HUES48 (cell line): ENCODE measurements at regions not wholly inside any gene's neighbourhood (a gene's known extent, or its start where the extent isn't known, plus 50 kb on each side); places are given as distances from the start of the nearest gene placed in this dataset.

Experiments
- H3K27ac ChIP-seq: one replicate; pipeline ENCODE4 v1.7.0; 2013; ENCODE audit warnings: low read depth, low read length, inconsistent platforms
- H3K27me3 ChIP-seq: 2 replicates; pipeline ENCODE4 v1.6.1; 2013; ENCODE audit warnings: mild to moderate bottlenecking, low read length; ENCODE audit not compliant: control insufficient read depth, insufficient read depth
- H3K36me3 ChIP-seq: 2 replicates; pipeline ENCODE4 v1.6.1; 2013; ENCODE audit warnings: low read length; ENCODE audit not compliant: control insufficient read depth, insufficient read depth
- H3K4me1 ChIP-seq: 2 replicates; pipeline ENCODE4 v1.6.1; 2013; ENCODE audit warnings: mild to moderate bottlenecking, low read length; ENCODE audit not compliant: control insufficient read depth, insufficient read depth
- H3K4me3 ChIP-seq: 2 replicates; pipeline ENCODE4 v1.5.1; 2013; ENCODE audit warnings: mild to moderate bottlenecking, low read depth, low read length
- H3K9ac ChIP-seq: 2 replicates; pipeline ENCODE4 v1.6.1; 2013; ENCODE audit warnings: mild to moderate bottlenecking, low read depth, low read length, moderate library complexity
- H3K9me3 ChIP-seq: 2 replicates; pipeline ENCODE4 v1.6.1; 2013; ENCODE audit warnings: low read length; ENCODE audit not compliant: control insufficient read depth, insufficient read depth

DNA sequence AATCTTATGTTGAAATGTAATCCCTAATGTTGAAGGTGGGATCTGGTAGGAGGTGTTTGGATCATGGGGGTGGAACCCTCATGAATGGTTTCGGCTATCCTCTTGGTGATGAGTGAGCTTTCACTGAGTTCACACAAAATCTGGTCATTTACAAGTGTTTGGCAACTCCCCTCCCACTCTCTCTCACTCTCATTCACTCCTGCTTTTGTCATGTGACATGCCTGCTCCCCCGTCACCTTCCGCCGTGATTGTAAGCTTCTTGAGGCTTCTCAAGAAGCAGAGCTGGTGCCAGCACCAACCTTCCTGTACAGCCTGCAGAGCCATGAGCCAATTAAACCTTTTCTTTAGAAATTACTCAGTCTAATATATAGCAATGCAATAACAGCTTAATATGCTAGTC, 245.4 kb downstream of the BMP4 start:
- Histone ChIP-seq H3K9me3 (no peaks in the 10 kb centered on the region), H3K4me1 (no peaks in the 10 kb centered on the region), H3K36me3 (no peaks in the 10 kb centered on the region), H3K4me3 (no peak overlapping the region), H3K9ac (no peak overlapping the region), H3K27ac (no peak overlapping the region), H3K27me3 (no peaks in the 10 kb centered on the region)

DNA sequence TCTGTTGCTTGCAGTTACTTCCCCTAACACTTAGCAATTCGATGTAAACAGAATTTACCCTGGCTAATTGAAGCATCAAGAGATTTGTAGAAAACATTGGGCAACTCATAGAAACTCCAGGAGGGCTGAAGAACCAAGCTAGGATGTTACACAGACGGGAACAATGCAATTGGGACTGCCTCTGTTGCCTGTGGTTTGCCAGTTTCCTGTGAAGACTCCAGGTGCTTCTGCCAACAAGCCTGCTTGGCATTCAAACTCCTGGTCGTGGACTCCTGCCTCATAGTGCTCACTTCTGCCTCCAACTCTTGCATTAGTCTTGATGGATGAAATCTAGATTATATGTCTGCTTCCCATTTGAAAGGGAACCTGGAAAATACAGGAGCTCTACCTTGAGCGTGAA, 246.0 kb downstream of the BMP4 start:
- Histone ChIP-seq H3K9ac (no peak overlapping the region), H3K4me3 (no peak overlapping the region), H3K27me3 (no peaks in the 10 kb centered on the region), H3K27ac (no peak overlapping the region), H3K9me3 (no peaks in the 10 kb centered on the region), H3K36me3 (no peaks in the 10 kb centered on the region), H3K4me1 (no peaks in the 10 kb centered on the region)

DNA sequence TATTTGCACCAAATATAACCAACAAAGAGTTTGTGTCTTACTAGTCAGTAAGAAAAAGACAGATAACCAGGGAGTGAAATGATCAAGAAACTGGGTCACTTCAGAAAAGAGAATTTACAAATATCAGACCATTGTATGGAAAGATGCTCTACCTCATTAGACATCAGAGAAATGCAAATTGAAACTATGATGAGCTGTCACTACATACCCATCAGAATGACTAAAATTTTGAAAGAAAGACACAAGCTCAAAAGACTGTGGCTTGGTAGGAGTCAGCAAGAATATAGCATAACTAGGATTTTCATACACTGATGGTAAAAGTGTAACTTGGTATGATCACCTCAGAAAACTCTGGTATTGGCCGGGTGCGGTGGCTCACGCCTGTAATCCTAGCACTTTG, 247.2 kb downstream of the BMP4 start:
- no peaks in the 10 kb centered on the region for H3K36me3 ChIP-seq
- H3K27me3 ChIP-seq: no peaks in the 10 kb centered on the region
- H3K4me3 ChIP-seq: no peak overlapping the region
- H3K27ac ChIP-seq: no peak overlapping the region
- no peaks in the 10 kb centered on the region for H3K4me1 ChIP-seq
- H3K9me3 ChIP-seq: no peaks in the 10 kb centered on the region
- H3K9ac ChIP-seq: no peak overlapping the region

DNA sequence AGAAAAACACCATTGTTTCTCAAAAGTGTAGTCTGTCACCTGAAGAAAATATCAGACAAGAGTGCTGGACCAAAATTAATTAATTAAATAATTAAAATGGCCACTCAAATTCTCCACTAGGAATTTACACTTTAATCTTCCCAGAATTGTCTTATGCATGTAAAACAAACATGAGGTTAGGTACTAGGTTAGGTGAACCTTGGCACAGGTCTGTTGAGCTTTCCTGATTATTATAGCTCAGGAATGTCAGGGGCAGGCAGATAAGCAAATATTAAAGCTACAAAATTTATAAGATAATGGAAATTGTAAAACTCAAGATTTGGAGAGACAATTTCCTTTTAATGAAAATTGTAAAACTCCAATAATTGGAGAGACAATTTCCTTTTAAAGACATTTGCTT, 253.2 kb downstream of the BMP4 start:
- H3K27me3 ChIP-seq: no peaks in the 10 kb centered on the region
- no peak overlapping the region for H3K4me3 ChIP-seq
- H3K27ac ChIP-seq: no peak overlapping the region

DNA sequence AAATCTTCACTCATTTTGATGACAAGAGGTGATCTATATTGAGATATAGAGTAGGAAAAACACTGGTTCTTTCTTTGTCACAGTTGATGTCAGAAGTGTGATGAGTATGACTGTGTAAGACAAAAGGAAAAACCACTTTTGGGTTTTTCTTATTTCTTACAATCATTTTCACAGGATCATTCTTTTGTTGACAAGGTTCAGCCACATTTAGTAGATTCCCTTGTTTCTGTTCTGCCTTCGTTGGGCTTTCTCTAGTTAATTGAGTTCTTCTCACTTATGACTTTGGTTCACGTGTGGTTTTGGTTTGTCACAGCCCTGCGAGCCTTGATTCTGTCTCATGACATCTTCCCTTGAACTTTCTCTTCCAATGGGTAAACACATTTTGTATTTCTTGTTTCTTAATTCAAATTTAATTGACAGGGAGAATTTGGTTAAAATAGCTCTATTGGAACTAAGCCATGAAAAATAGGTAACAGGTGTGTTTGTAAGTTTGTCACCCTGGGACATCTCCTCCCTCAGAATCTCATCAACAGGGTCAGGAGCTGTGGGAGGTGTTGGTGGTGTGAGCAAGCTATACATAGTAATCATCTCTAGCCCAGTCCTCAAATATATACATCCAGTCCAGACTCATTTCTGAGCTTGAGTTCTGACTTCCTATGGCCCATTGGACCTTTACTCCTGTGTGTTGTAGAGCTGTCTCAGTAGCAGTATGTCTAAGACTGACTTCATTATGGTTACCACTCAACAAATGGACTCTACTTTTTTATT, 255.3 kb downstream of the BMP4 start:
- Histone ChIP-seq H3K4me1 (no peaks in the 10 kb centered on the region), H3K27ac (no peak overlapping the region), H3K4me3 (no peak overlapping the region), H3K9me3 (no peaks in the 10 kb centered on the region), H3K36me3 (no peaks in the 10 kb centered on the region), H3K9ac (no peak overlapping the region), H3K27me3 (no peaks in the 10 kb centered on the region)

More for the DNA sequence above, 253.2 kb downstream of the BMP4 start:
- no peaks in the 10 kb centered on the region for H3K4me1 ChIP-seq
- H3K9ac ChIP-seq: no peak overlapping the region
- no peaks in the 10 kb centered on the region for H3K36me3 ChIP-seq
- H3K9me3 ChIP-seq: no peaks in the 10 kb centered on the region

DNA sequence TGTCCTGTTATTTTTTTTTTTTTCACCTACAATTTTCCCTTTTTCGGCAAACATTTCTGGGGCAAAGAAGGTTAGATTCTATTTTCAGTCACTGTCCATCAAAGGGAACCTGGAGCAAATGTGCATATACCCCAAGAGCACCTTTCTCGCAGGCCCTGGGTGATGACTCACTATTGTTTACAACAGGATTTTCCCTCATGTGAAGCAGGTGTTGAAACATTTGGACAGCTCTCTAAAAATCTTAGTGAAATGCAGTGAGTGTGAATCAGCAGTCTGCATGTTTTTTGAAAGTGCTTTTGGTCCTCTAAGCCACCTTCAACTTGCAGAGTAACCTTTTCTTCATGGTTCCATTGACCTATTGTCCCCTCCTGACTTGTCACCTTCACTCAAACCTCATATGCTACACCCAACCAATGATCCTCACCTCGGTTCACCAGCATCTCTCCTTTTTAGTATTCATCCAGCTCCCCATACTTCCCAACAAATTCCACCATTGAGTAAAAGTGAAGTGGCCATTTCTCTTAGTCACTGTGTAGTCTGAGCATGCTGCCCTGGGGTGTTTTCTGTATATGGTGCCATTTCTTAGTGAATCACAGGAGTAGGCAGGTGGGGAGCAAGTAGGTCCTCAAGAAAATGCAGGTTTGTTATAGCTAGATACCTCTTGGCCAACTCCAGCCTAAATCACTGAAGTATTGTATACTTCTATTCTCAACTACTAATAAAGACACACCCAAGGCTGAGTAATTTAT, 260.2 kb downstream of the BMP4 start:
- no peak overlapping the region for H3K9ac ChIP-seq
- H3K27me3 ChIP-seq: no peaks in the 10 kb centered on the region
- H3K4me1 ChIP-seq: no peaks in the 10 kb centered on the region
- no peak overlapping the region for H3K27ac ChIP-seq
- H3K36me3 ChIP-seq: no peaks in the 10 kb centered on the region
- H3K9me3 ChIP-seq: no peaks in the 10 kb centered on the region
- no peak overlapping the region for H3K4me3 ChIP-seq

DNA sequence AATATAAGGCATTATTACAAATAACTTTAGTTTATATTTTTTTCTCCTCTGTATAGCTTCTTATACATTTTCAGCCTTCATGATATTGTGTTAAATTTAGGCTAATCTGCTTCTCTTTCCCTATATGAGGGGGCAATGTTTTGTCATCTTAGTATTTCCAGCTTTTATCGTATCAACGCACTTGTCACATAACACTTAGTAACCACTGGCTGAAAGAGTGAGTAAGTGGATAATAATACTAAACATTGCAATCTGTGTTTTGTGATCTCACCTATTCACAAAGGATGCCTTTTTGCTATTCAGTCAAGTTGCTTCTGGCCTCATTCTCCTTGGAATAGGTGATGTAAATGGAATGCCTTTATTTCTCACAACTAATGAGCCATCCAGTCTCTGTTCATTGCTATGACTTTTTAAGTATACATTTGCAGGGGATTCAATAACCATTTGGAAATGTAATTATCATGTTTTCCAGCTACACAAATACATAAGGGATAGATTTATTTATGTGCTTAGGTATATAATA, 260.9 kb downstream of the BMP4 start:
- no peak overlapping the region for H3K9ac ChIP-seq
- no peaks in the 10 kb centered on the region for H3K36me3 ChIP-seq
- no peak overlapping the region for H3K4me3 ChIP-seq
- no peaks in the 10 kb centered on the region for H3K27me3 ChIP-seq
- no peak overlapping the region for H3K27ac ChIP-seq
- H3K4me1 ChIP-seq: no peaks in the 10 kb centered on the region
- H3K9me3 ChIP-seq: no peaks in the 10 kb centered on the region

DNA sequence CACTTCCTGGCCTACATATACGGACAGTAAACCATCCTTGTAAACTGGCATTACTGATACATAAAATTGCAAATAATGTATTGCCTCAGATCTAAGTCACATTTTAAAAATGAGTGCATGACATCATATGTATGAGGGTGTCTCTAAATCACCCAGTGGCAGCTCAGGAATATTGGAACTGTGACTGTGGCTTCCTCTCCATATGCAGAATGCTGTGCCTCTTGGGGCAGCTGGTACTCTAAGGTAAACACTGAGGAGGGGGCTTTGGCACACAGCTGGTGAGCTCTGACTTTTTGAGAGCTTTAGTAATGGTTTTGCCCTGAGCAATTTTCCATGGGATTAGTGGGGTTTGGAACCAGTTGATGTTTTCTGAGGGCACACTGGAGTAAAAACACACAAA, 263.7 kb downstream of the BMP4 start:
- H3K36me3 ChIP-seq: no peaks in the 10 kb centered on the region
- H3K27me3 ChIP-seq: no peaks in the 10 kb centered on the region
- no peak overlapping the region for H3K4me3 ChIP-seq
- no peaks in the 10 kb centered on the region for H3K9me3 ChIP-seq
- no peaks in the 10 kb centered on the region for H3K4me1 ChIP-seq
- no peak overlapping the region for H3K27ac ChIP-seq
- no peak overlapping the region for H3K9ac ChIP-seq

DNA sequence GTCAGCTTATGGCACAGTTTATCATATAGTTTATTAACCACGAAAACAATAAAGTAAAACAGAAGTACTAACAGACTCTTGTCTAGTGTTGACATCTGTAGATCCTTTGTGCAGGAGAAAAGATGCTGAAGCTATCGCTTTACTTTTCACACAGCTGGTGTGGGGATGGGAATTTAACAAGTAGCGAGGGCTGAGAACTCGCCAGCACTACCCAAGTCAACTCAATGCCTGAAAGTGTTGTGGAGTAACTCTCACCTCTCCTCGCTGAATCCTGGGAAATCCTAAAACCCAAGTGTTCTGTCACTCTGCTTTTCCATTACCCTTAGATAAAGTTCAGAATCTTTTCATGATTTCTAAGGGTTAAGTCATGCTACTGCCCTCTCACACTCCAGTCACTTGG, 264.2 kb downstream of the BMP4 start:
- Histone ChIP-seq H3K27me3 (no peaks in the 10 kb centered on the region), H3K27ac (no peak overlapping the region), H3K4me1 (no peaks in the 10 kb centered on the region), H3K9me3 (no peaks in the 10 kb centered on the region), H3K4me3 (no peak overlapping the region), H3K36me3 (no peaks in the 10 kb centered on the region), H3K9ac (no peak overlapping the region)

DNA sequence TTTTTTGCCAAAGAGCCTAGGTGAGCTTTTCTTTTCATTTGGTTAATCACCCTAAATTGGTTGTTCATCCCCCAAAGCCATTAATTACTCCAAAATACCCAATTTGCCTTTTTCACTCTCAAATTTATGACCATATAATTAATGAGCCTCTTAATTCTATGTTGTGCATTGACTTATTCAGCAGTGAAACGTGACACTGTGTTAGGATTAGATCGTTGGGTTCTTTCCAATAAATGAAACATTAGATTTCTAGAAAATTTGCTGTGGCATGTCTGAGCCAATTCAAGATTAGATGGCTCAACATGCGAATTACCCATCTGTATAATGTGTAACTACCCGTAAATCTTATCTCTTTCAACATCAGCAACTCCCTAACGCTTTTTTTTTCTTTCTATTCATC, 273.4 kb downstream of the BMP4 start:
- no peaks in the 10 kb centered on the region for H3K9me3 ChIP-seq
- no peak overlapping the region for H3K4me3 ChIP-seq
- no peaks in the 10 kb centered on the region for H3K36me3 ChIP-seq
- no peaks in the 10 kb centered on the region for H3K27me3 ChIP-seq
- no peaks in the 10 kb centered on the region for H3K4me1 ChIP-seq
- no peak overlapping the region for H3K9ac ChIP-seq
- H3K27ac ChIP-seq: no peak overlapping the region

DNA sequence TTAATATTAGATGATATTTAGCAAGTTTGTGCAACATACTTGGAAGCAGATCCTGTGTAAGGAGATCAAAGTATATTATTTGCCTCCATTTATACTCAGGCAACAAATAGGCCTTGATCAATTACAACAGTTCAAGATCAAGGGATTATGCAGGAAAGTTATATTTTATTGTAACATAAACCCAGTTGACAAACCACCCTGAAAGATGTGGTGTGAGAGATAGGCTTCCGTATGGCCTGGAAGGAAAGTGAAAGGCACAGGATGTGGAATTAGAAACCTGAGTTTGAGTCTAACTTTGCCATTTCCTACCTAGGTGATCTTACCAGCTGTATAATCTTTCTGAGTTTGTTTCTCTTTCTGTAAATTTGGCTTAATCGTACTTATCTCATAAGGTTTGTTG, 284.1 kb downstream of the BMP4 start:
- no peaks in the 10 kb centered on the region for H3K27me3 ChIP-seq
- H3K36me3 ChIP-seq: no peaks in the 10 kb centered on the region
- no peak overlapping the region for H3K4me3 ChIP-seq
- no peak overlapping the region for H3K9ac ChIP-seq
- H3K4me1 ChIP-seq: no peaks in the 10 kb centered on the region
- H3K9me3 ChIP-seq: no peaks in the 10 kb centered on the region
- no peak overlapping the region for H3K27ac ChIP-seq
